NCI-H1105 treated with DMSO at 0.1 percent for 48 hours (cell line): ENCODE measurements at regions not wholly inside any gene's neighbourhood (a gene's known extent, or its start where the extent isn't known, plus 50 kb on each side); places are given as distances from the start of the nearest gene placed in this dataset.

Source experiments
- DNase-seq: peaks from one replicate; lab custom pipeline; 2025; lab: John Stamatoyannopoulos, UW

DNA sequence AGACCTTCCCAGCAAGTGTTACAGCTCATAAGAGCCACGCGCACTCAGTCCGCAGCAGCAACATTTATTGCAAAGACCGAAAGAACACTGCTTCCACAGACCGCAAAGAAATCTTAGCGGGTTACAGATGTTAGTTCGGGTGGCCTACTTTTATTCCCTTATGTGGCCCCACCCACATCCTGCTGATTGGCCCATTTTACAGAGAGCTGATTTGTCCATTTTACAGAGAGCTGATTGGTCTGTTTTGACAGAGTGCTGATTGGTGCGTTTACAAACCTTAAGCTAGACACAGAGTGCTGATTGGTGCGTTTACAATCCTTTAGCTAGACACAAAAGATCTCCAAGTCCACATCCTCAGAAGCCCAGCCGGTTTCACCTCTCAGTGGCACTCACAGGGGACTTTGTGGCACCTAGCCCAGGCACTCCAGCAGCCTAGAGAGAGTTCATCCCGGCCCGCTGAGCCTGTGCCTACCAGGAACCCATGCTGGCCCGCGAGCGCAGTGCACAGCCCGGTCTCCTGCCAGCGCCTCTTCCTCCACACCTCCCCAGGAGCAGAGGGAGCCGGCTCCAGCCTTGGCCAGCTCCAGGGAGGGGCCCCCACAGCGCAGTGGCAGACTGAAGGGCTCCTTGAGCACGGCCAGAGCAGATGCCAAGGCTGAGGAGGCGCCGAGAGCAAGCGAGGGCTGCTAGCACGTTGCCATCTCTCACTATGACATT is 244.3 kb upstream of the TSHZ2 start:
- DNase-seq = no peak

DNA sequence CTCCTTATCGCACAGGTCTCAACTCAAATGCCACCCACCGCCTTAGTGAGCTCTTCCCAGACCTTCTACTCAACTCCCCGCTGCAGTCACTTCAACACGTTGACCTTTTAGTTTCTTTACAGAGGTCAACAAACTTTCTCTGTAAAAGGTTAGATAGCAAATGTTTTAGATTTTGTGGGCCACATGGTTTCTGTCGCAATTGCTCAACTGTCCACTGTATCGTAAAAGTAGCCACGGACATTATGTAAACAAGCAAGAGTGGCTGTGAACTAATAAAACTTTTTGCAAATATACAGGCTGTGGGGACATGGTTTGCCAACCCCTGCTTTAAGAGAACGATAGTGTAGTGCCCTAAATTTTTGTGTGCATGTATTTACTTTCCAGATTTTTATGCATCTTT is 247.6 kb upstream of the TSHZ2 start:
- no peak for DNase-seq

DNA sequence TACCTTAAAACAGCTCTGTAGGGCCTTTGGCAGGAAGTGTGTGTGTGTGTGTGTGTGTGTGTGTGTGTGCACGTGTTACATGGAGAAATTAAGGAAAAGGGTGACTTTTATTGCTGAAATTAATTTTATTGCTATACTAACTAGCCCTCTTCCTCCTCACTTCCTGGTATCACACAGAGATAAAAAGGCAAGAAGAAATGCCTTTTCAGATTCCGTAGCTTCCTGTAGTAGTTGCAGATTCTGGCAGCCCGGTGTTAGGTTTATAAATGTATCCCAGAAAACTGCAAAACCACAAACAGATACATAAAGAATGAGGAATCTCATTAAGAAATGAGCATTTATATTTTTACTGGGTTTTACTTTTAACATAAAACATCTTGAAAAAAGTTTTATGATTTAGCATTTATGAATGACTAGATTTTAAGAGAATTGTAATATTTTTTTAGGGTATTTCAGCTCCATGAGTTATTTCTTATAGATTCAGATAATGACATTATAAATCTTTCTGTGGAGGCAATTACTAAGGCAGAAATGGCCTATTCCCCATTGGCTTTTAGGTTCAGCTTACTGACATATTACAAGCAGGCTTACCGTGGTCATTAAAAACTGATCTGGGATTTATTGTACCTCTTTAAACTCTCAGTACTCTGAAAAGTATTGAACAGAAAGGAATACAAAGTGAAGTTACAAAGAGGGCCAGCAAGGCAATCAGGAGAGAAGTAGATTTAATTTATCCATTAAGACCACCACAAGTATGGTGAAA is 249.1 kb upstream of the TSHZ2 start:
- no peak for DNase-seq

DNA sequence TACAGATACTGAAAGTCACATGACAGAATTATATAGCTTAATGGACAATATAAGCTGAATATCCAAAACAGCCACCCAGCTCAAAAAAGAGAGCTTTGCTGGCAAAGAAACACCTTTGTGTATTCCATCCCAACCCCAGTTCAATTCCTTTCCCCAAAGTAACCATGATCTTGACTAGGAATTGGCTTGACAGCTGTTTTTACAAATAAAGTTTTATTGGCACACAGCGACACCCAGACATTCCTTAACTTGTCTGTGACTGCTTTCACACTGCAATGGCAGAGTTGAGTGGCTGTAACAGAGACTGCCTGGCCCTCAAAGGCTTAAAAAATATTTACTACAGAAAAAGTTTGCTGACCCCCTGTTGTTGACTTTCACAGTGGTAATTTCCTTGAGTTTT is 264.0 kb upstream of the TSHZ2 start:
- no peak for DNase-seq

DNA sequence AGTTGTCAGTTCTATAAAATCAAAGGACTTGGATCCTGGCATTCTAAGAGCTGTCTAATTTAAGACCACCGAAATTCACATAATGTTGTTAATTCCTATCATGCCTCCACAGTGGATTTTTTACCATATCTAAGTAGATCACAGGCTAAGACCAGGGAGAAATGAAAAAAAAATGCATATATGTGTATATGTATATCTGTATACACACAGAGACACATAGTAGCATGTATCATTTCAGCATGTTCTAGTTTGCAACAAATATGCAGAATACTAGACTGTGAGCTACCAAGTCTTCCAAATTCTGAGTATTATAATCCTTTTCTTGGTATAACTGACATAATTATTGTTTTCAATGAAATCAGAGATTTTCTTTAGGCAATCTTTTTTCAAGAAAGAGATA is 267.6 kb upstream of the TSHZ2 start:
- no peak for DNase-seq

DNA sequence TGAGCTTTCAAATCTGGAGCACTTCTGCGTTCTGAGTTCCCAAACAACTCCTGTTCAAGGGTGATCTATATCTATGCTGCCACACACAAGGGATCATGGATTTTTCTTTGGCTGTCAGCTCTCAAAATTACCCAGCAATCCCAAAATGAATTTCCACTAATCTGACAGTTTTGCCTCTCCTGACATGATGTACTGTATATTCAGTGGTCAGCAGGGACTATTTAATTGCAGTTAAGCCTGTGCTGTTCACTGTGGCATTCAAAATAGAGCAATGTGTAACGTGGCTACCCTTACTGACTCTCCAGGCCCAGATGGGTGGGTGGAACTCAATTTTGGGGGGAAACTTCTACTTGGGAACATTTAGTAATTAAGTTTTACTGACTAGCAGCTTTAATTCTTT is 283.8 kb upstream of the TSHZ2 start:
- no peak for DNase-seq

DNA sequence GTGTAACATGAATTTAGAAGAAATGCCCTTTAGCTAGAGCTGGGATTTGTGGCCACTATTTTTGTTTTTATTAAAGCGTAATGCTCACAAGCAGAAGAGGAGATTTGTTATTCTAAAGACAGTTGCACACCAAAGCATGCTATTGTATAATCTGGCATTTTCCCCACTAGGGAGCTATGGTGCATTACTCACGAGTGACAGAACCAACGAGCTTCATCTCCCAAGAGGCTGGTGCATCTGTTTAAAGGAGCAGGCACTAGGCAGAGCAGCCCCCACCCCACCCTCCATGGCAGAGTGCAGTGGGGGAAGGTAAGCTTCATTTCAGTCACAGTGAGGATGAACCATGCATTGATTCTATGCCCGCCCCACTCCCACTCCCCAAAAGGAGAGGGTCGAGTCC is 287.3 kb upstream of the TSHZ2 start:
- no peak for DNase-seq

DNA sequence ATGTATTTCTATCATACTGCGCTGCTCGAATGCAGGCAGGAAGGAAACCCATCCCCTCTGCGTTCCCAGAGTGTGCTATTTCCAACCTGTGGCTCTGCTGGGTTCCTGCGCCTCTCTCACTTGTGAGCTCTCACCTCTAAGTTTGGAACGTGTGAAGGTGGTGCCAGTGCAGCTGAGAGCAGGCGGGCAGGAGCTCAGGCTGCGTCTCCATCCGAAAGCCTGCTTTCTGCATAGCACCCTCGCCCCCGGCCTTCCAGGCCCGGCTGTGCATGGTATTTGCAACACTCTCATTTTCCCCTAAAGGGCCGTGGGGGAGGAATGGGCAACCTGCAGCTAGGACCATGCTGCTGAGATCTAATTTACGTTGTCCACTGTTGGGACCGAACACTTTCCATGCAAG is 288.0 kb upstream of the TSHZ2 start:
- no peak for DNase-seq

DNA sequence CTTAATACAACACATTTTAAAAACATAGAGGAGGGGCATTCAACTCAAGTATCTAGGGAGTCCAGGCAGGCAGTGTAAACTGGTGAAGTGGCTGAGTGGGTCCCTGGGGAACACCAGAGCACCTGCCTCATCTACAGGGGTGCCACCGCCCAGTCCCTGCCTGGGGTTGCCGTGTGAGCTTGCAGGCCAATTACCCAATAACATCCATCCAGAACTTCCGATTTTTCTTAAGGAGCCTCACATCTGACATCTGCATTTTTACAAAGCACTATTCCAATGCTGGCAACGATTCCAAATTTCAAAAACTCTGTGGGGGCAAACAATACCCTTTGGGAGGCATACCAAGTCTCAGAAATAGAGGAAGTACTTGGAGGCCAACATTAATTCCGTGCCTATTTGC is 288.4 kb upstream of the TSHZ2 start:
- peak; percentile 37 for DNase-seq

DNA sequence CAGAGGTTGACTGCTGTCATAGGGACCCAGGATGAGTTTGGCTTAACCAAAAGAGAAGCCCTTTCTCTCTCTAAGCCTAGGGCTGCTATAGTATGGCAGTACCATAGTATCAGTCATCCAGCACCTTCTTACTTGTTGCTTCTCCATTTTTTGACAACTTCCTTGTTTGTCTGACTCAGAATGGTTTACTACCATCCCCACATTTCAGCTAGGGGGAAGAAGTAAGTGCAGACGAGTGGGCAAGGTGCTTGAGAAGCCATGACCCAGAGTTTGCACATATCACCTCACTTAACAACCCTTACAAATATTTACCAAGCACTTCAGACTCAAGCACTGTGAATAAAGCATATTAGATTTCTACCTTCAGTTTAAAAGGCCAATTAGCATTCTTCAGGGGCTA is 289.9 kb upstream of the TSHZ2 start:
- peak; percentile 27 for DNase-seq

DNA sequence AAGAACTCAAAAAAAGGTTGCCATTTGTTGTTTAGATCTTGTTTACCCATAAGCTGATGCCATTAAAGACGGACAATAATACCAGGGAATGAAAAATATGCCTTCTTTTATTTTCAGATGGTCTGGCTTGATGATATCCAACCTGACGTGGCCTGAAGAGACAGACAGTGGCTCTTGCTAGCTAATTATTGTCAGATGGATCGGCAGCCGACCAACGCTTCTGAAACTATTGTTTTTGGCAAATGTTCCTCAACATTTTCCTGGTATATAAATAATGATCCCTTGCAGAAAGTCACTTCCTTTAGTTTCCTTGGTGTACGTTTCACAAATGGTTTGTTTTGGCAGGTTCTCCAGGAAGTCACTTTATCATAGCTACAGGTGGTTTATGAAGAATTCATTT is 290.9 kb upstream of the TSHZ2 start:
- DNase-seq = no peak

DNA sequence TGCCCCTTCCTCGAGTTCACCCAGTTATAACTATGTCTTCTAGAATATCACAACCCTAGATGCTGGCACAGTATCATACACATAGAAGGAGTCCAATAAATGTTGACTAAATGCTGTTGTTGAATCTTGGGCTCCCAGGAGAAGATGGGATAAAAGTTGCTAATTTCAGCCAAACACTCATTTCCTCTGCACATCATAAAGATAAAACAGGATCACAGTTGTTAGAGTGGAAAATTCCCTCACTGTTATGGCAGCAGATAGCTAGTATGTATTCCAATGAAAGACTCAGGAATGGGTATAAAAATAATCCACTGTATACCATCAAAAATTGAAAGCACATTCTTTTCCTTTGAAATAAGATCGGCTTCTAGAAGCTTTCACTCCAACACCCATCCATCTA is 294.9 kb upstream of the TSHZ2 start:
- no peak for DNase-seq

DNA sequence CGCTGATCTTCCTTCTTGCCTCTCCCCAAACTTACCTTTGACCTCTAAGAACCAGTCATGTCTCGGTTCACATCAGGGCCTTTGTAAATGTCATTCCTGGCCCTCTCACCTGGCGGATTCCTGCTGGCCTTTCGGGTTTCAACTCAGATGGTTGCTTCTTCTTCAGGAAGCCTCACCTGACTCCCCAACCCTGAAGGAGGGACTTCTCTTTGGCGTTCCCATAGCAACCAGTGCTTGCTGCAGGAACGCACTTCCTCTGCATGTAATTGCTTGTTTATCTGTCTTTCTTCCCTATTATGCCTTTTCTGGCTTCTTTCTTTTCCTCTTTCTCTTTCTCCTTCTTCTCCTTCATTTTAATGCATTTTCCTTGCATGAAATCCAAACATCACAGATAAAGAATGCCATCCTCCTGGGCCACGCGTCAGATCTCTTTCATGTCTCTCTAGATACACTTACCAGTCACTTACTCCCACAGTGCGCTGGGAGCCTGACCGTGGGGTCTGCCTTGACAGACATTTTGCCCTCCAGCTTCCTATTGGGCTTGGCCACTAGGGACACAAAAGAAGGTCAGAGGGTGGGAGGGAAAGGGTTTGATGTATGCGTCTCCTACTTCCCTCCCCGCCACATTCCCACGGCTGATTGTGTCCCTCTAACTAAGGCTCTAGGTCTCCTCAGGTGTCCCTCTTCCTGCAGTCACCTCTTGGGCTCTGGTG is 295.7 kb upstream of the TSHZ2 start:
- DNase-seq = no peak

DNA sequence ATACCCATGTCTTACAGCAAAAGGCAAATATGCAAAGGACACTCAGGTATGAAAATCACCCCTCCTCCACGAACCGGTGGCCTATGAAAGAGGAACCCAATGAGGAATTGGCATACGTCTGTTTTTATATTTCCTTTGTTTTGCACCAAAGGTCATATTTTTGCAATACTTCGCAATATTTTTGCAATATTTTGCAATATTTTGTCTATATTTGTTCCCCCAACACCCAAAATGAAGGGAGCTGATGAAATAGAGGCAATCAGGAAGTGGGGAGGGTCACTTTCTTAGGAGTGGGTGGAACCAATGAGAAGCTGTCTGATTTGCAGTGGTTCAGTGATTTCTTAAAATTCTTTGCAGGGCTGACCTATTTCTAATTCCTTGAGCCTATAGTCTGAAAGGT is 296.8 kb upstream of the TSHZ2 start:
- DNase-seq = no peak

DNA sequence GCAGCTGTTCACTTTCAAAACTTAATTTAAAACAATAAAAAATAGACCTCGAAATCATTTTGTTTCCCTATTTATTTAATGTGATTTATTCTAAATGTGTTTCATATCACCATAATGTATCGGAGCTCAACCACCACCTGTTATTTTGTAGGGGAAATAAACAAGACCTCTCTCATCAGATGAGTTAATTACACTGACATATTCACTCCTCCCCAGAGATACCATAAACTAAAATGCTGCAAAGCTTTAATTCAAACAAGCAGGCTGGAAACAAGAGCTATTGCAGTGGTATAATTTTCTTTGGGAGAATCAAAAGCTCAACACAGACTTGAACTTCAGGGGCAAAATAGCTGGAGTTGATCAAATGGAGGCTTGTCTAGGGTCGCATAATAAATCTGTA is 303.5 kb upstream of the TSHZ2 start:
- no peak for DNase-seq

DNA sequence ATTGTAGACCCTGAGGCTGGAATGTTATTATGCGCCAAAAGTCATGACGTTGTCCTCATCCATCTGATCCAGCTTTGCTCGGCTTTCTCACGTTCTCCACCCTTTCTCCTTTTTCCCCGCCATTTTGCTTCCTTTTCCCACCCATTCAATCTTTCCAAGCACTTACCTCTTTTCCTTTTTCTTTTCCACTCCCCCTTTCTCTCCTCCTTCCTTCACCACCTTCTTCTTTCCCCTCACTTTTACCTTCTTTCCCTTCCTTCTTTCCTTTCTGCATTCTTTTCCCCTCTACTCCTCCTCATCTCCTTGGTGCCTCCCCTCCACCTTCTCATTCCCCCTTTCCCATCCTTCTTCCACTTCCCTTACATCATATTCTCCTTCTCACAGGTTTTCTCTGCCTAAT is 304.8 kb upstream of the TSHZ2 start:
- no peak for DNase-seq

DNA sequence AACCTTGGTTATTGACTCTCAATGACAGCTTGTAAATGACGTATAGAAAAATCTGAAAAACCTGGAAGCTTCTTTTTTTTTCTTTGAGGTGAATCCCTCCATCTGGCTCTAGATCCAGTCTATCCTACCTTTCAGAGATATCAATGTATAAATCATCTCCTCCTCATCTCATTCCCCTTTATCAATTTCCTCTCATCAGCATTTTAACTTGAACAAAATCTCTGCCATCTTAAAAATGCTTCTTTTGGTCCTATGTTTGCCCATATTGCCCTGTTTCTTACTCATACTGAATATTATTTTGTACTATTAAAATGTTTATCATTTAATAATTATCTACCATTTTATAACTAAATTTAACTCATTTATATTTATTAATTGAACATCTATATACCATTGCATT is 306.7 kb upstream of the TSHZ2 start:
- DNase-seq = no peak

DNA sequence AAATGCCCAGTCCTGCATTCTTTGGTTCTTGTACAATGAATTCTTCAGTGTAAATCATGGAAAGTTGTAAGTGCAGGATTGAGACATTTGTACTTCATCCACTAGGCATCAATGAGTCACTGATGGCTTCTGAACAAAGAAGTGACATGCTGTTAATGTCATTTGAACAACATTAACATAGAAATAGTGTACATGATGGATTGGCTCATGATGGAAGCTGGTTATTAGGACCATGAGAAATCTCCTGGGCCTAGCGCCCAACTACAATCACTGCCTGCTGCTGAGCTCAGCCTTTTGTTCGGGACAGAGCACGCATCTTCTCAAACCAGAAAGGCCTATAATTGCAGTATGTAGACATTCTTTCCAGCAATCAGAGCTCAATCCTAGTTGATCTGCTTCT is 316.8 kb upstream of the TSHZ2 start:
- no peak for DNase-seq

DNA sequence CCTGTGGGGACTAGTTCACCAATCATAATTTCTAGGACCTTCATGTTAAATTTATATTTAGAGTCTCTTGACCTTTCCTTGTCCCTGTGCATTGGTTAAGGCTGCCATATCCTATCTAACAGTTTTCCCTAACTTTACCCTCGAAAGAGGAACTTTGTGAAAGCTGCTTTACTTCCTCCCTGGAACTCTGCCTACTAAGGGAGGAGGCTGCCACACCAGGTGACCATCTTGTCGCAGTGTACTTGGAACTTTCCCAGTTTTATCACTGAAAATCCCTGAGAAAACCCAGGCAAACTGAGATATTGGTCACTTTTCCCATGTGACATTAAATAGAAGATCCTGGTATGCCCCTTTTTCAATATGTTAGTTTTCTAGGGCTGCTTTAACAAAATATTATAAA is 317.6 kb upstream of the TSHZ2 start:
- DNase-seq = no peak

DNA sequence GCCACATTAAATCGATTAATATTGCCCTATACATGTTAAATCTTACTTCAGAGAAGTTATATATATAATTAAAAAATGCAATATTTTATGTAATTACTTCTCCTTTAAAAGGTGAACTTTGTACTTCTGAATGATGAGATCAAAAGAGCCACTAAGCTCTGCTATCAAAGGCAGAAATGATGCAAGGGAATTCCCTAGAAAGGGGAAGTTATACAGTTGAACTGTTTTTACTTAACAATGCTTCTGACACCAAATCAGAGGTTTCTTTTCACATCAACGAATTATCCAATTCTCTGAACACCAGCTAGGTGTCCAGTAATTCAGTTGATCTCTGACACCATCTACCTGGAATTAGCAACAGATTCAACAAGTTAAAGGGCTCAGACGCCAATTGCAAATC is 319.9 kb upstream of the TSHZ2 start:
- no peak for DNase-seq

DNA sequence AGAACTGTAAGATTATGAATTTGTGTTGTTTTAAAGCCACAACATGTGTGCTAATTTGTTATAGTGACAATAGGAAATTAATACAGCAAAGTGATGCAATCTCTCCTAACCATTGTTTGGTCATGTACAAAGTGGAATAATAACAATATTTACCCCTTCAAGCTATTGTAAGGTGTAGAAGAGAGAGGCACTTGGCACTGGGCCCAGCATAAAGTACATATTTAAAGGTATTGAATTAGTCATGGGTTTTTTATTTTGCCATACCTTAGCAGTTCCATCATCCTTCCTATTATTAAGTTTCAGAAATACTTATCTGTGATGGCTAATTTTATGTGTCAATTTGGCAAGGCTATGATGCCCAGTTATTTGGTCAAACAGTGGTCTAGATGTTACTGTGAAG is 322.4 kb upstream of the TSHZ2 start:
- DNase-seq = no peak

DNA sequence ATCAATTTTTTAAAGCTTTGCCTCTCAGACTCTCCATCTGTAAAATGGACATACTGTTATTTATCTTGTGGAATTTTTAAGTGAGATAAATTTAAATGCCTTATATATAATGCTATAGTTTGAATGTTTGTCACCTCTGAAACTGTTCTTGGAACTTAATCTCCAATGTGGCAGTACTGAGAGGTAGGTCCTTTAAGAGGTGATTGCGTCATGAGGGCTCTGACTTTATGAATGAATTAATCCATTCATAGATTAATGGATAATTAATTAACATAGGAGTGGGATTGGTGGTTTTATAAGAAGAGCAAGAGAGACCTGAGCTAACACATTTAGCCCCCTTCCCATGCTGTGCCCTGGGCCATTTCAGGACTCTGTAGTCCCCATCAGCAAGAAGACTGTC is 326.3 kb upstream of the TSHZ2 start:
- no peak for DNase-seq

DNA sequence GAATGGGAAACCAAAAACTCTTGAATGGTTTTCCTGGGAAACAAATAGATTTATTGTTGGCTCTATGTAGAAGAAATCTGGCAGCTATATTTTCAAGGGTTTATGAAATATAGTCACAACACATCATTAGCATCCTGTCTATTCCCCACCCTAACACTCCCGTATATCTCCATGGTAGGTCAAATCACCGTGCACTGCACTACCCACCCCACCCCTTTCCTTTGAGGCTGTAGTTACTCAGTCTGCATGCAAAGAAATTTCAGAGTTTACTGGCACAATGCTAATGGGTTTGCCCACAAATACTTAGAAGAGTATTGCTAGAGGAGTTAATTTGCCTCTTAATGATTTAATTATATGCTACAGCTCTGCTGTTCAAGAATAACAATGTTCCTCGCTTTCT is 329.1 kb upstream of the TSHZ2 start:
- DNase-seq = no peak
